Activated naive CD4-positive, alpha-beta T cell treated with anti-CD3 and anti-CD28 coated beads, Interleukin-2, amount 50 U/mL, for 24 hours (primary cell): ENCODE measurements at regions not wholly inside any gene's neighbourhood (a gene's known extent, or its start where the extent isn't known, plus 50 kb on each side); places are given as distances from the start of the nearest gene placed in this dataset.

Experiments used
- H3K27ac Mint-ChIP-seq: one replicate; pipeline ENCODE4 v1.8.0; 2021; ENCODE audit warnings: mild to moderate bottlenecking, mixed read lengths
- H3K27me3 Mint-ChIP-seq: one replicate; pipeline ENCODE4 v1.8.0; 2021; ENCODE audit warnings: mixed read lengths
- H3K36me3 Mint-ChIP-seq: one replicate; pipeline ENCODE4 v1.8.0; 2021; ENCODE audit warnings: mixed read lengths
- H3K4me1 Mint-ChIP-seq: one replicate; pipeline ENCODE4 v1.8.0; 2021; ENCODE audit warnings: mixed read lengths
- H3K4me3 Mint-ChIP-seq: one replicate; pipeline ENCODE4 v1.8.0; 2021; ENCODE audit warnings: mild to moderate bottlenecking, mixed read lengths
- H3K9me3 Mint-ChIP-seq: one replicate; pipeline ENCODE4 v1.8.0; 2021; ENCODE audit warnings: mixed read lengths

DNA sequence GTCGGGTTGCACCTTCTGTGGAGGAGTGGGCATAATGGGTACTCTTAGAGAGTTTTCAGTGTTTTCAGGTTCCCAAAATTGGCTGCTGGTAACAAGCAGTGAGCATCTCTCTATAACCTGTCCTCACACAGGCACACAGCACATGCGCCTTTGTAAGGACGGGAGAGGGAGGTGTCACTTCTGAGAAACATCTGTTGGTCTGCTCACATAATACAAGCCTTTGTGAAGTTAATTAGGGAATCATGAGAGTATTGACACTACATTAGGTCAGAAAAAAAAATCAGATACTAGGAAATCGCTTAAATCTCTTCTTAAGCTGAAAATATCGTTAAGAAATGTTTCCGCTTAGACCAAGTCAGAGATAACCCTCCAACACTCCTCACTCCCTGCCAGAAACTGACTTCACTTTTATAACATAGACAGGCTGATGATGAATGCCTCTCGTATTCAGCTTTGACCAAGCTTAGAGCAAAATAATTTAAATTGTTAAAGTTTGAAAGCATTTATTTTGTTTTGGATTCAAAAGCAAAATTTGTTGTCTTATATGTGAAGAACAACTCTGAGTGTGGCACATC, 769.7 kb downstream of the TNS3 start:
- Mint-ChIP-seq H3K27me3 (no peaks in the 10 kb centered on the region), H3K36me3 (no peaks in the 10 kb centered on the region), H3K4me3 (no peak overlapping the region), H3K4me1 (no peaks in the 10 kb centered on the region), H3K9me3 (peaks cover 4% of the 10 kb centered on the region), H3K27ac (no peak overlapping the region)

DNA sequence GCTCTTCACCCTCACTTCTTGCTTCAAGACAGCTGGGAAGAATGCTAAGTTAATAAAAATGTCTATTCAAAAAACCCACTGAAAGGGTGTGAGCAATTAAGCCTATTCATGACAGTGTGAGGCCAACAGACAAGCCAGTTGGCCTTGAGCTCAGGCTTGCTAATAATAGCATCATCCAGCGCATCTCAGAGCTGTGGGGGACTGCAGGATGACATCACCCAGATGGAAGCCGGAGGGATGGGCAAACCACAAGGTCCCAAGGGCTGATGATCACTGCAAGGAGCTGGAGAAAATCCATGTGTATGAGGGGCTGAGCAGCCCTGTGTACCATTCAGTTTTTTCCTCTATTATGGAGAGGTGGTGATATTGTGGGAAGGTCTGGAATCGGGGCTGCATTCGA, 770.4 kb downstream of the TNS3 start:
- H3K27me3 Mint-ChIP-seq: no peaks in the 10 kb centered on the region
- peaks cover 9% of the 10 kb centered on the region for H3K9me3 Mint-ChIP-seq
- no peaks in the 10 kb centered on the region for H3K4me1 Mint-ChIP-seq
- H3K36me3 Mint-ChIP-seq: no peaks in the 10 kb centered on the region
- H3K27ac Mint-ChIP-seq: no peak overlapping the region
- no peak overlapping the region for H3K4me3 Mint-ChIP-seq

DNA sequence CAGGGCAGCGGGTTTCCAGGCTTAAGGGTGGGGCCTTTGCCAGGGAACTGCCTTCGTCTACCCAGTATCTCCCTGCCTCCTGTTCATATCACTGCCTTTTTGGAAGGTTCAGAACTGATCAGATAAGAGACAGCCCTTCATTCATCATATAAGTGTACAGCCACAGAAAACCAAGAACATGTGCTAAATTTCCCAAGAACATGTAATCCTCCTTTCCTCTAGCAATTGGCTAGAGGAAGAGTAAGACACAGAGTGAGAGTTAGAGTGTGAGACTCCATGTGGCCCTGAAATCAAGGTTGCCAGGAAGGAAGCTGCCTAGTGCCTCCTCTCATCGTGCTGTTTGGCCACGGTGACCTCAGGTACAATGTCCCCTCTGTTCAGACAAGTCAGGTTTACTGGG, 770.9 kb downstream of the TNS3 start:
- Mint-ChIP-seq H3K36me3 (no peaks in the 10 kb centered on the region), H3K27me3 (no peaks in the 10 kb centered on the region)

DNA sequence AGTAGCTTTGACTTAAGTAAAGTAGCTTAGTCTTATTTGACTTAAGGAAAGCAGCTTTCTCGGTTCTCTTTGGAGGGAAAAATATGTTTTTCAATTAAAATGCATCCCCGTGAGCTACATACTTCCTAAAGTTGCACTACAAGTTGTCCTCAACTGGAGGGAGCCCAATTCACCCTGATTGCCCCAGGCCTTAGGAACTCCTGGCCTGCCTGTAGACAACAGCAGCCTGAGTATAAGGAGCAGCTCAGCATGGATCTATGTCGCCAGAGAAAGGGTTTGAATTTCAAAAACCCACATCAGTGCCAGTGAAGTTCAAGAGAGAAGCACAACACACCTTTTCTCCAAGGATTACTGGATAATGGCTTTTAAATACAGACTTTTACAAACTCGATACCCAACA, 772.0 kb downstream of the TNS3 start:
- Mint-ChIP-seq H3K27me3 (no peaks in the 10 kb centered on the region), H3K9me3 (peaks cover 9% of the 10 kb centered on the region), H3K36me3 (no peaks in the 10 kb centered on the region), H3K27ac (no peak overlapping the region), H3K4me1 (no peaks in the 10 kb centered on the region), H3K4me3 (no peak overlapping the region)

More for the DNA sequence above, 770.9 kb downstream of the TNS3 start:
- H3K9me3 Mint-ChIP-seq: peaks cover 9% of the 10 kb centered on the region
- no peak overlapping the region for H3K27ac Mint-ChIP-seq
- H3K4me1 Mint-ChIP-seq: no peaks in the 10 kb centered on the region
- H3K4me3 Mint-ChIP-seq: no peak overlapping the region

DNA sequence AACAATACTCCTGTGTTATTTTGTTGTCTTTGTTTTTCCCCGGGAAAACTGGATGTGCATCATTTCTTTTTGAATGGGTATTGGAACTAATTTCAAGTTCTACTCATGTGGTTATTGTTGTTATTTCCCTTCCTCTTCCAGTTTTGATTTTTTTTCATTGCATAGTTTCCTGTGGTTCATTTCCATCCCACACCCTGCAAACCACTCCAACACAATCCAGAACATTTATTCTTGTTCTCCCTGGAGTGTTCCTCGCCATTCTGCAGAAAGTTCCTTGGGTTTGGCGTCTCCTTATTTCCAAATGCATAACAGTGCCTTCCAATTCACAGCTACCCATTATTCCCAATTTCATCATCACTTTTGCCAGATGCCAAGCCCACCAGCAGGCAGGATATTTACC, 775.1 kb downstream of the TNS3 start:
- Mint-ChIP-seq H3K27me3 (no peaks in the 10 kb centered on the region), H3K4me3 (no peak overlapping the region), H3K36me3 (no peaks in the 10 kb centered on the region), H3K27ac (no peak overlapping the region), H3K9me3 (peaks cover 18% of the 10 kb centered on the region), H3K4me1 (no peaks in the 10 kb centered on the region)

DNA sequence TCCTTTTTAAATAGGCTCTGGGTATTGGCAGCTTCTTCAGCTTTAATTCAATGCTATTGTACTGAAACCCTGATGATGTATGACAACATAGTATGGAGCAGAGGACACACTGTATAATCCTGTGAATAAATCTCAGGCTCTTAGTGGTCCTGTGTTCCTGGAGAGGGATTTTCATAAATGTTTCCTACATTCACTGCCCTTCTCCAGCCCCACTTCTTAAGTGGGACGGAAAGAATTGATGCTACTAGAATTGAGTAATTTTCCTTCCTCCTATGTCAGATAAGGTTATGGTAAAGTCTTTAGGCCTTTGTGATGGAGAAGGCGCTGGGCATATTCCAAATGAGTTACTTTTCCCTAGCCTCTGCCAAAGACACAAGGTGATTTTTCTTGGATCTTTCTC, 779.4 kb downstream of the TNS3 start:
- H3K4me3 Mint-ChIP-seq: no peak overlapping the region
- no peaks in the 10 kb centered on the region for H3K36me3 Mint-ChIP-seq
- H3K27ac Mint-ChIP-seq: no peak overlapping the region
- peaks cover 18% of the 10 kb centered on the region for H3K9me3 Mint-ChIP-seq
- no peaks in the 10 kb centered on the region for H3K27me3 Mint-ChIP-seq
- no peaks in the 10 kb centered on the region for H3K4me1 Mint-ChIP-seq

DNA sequence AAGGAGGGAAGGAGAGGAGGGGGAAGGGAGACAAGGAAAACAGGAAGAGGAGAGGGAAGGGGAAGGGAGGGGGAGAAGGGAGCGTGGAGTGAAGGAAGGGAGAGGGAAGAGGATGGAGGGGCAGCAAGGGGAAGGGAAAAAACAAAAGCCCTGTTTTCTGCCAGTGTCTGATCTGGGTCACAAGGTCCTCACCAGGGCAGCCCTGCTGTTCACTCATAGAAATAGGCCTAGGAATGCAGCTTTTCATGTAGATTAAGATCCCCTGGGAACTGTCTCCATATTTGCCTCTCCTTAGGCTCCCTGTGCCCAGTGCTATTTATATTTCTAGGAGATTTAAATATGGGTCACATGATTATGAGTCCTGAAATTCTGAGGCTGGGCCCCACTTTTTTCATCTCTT, 790.7 kb downstream of the TNS3 start:
- Mint-ChIP-seq H3K27ac (no peak overlapping the region), H3K4me1 (no peaks in the 10 kb centered on the region), H3K4me3 (no peak overlapping the region), H3K9me3 (no peaks in the 10 kb centered on the region), H3K27me3 (no peaks in the 10 kb centered on the region), H3K36me3 (no peaks in the 10 kb centered on the region)

DNA sequence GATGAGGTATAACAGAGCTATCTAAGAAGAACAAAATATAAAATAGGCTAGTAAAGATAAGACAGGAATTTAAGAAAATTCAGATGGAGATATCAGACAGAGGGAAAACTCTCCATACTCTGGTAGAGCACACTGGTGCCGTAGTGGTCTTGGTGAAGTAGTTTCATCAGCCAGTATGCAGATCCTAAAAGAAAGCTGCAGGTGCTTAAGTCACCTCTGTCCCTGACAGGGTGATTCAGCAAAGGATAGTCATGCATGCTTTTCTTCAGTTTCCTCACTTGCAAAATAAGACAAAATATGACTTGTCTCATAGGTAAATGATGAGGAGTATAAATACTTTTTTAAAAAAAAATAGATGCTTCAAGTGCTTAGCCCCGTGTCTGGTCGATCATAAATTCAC, 794.9 kb downstream of the TNS3 start:
- no peaks in the 10 kb centered on the region for H3K36me3 Mint-ChIP-seq
- no peak overlapping the region for H3K4me3 Mint-ChIP-seq
- H3K27ac Mint-ChIP-seq: no peak overlapping the region
- no peaks in the 10 kb centered on the region for H3K9me3 Mint-ChIP-seq
- no peaks in the 10 kb centered on the region for H3K4me1 Mint-ChIP-seq
- H3K27me3 Mint-ChIP-seq: no peaks in the 10 kb centered on the region

DNA sequence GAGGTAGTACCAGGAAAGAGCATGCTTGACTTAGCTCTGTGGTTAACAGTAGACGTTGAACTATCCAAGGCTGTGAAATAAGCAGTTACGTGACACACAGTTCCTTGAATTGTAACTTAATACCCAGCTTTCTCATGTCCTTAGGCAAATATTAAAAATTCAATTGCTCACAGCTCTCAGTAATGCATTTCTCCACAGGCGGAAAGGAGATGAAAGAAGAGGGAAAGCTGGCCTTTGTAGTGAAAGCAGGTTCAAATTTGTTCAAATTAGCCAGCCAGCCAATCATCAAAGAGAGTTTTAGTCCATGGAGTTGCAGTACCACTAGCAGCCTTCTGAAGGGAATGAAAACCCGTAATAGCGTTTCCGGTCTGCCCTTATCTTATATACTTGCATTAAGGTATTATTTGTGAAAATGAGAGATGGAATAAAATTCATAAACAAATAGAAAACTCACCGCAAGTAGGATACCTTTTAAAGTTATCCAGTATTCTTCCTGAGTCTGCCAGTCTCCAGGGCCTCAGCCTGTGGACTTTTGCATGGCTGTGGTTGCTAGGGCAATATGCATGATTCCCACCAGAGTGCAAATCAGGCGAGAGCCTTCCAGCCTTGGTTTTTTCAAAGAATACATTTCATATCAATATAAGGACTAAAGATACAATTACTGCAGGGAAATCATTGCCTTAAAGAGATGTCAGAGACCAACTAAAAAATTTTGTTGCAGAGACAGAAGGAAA, 795.5 kb downstream of the TNS3 start:
- Mint-ChIP-seq H3K4me3 (no peak overlapping the region), H3K4me1 (no peaks in the 10 kb centered on the region), H3K27ac (no peak overlapping the region), H3K9me3 (no peaks in the 10 kb centered on the region), H3K27me3 (no peaks in the 10 kb centered on the region), H3K36me3 (no peaks in the 10 kb centered on the region)

DNA sequence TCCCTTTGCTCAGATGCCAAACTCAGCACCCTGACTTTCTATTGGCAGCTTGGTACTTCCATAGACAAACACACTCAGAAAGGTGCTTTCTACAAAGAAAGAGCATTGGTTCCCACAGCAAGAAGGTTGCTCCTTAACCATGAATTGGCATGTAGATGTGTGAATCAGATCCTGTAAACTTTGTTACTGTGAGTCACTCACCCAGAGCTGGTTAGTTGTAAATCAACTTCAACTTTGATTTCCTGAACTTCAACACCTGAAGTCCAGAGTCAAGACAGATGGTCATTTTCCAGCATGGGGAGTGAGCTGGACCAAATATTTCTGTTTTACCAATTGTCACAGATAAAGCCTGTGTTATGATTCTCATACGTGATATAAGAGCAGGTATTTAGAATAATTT, 797.2 kb downstream of the TNS3 start:
- H3K4me1 Mint-ChIP-seq: no peaks in the 10 kb centered on the region
- H3K9me3 Mint-ChIP-seq: peaks cover 6% of the 10 kb centered on the region
- no peaks in the 10 kb centered on the region for H3K27me3 Mint-ChIP-seq
- H3K27ac Mint-ChIP-seq: no peak overlapping the region
- no peaks in the 10 kb centered on the region for H3K36me3 Mint-ChIP-seq
- H3K4me3 Mint-ChIP-seq: no peak overlapping the region

DNA sequence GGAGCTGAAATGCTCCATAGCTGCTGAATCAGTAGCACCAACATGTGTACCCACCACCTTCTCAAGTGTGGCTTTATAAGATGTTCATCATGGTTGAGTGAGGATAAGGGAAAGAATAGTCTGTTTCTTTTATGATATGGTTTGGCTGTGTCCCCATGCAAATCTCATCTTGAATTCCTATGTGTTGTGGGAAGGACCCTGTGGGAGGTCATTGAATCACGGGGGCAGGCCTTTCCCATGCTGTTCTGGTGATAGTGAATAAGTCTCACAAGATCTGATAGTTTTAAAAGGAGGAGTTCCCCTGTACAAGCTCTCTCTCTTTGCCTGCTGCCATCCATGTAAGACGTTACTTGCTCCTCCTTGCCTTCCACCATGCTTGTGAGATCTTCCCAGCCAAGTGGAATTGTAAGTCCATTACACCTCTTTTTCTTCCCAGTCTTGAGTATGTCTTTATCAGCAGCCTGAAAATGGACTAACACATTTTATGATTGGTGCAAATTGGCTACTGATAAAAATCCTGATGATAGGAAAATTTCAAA, 799.9 kb downstream of the TNS3 start:
- Mint-ChIP-seq H3K36me3 (no peaks in the 10 kb centered on the region), H3K9me3 (peaks cover 15% of the 10 kb centered on the region), H3K4me3 (no peak overlapping the region), H3K27me3 (no peaks in the 10 kb centered on the region), H3K4me1 (no peaks in the 10 kb centered on the region), H3K27ac (no peak overlapping the region)

DNA sequence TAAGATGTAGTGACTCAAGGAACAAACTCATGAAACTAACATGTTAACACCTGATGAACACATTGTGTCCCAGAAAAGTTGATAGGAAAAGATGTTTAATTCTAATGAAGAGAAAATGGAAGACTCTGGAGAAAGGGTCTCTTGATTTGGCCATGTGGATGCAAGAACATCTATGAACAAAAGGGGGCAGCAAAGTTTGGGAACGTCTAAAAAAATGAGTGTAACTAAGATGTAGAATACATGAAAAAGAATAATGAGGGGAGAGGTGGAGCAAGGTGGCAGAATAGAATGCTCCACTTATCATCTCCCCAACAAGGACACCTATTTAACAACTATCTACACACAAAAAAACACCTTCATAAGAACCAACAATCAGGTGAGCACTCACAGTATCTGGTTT, 805.1 kb downstream of the TNS3 start:
- Mint-ChIP-seq H3K27me3 (no peaks in the 10 kb centered on the region), H3K4me1 (no peaks in the 10 kb centered on the region), H3K36me3 (no peaks in the 10 kb centered on the region)

DNA sequence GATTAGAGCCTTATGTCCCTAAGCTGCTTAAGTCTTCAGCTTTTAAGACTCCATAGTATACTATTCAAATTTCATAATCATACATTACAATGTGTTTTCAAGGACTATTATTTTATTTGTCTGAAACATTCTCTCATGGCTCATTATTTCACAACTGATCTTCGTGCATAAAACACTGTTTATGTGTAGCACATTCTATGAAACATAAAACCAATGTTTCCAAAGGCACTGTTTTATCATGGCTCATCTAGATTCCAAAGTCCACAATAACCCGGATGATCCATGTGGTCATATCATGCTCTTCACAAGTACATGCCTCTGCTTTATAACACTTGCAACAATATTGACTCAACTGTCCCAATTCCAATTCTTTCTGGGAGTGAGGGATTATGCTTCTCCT, 806.1 kb downstream of the TNS3 start:
- Mint-ChIP-seq H3K36me3 (no peaks in the 10 kb centered on the region), H3K4me1 (no peaks in the 10 kb centered on the region), H3K27ac (no peak overlapping the region), H3K4me3 (no peak overlapping the region), H3K27me3 (no peaks in the 10 kb centered on the region), H3K9me3 (peaks cover 21% of the 10 kb centered on the region)

More for the DNA sequence above, 805.1 kb downstream of the TNS3 start:
- no peak overlapping the region for H3K4me3 Mint-ChIP-seq
- peaks cover 21% of the 10 kb centered on the region for H3K9me3 Mint-ChIP-seq
- no peak overlapping the region for H3K27ac Mint-ChIP-seq

DNA sequence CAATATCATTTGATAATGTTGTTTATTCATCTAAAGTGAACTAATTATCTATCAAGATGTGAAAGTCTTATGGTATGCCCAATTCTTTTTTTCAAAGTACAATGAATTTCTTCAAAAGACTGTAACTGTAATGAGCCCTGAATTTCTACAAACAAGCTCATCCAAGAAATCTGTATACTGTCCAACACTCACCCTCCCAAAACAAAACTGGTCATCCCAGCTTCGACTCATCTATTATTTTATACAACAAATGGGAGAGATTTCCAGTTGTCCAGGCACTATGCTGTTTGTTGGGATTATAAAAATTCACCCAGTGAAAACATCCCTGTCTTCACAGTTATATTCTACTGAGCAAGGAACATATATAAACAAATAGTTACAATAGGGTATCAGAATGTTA, 806.9 kb downstream of the TNS3 start:
- Mint-ChIP-seq H3K36me3 (no peaks in the 10 kb centered on the region), H3K4me3 (no peak overlapping the region), H3K9me3 (peaks cover 19% of the 10 kb centered on the region), H3K27ac (no peak overlapping the region), H3K4me1 (no peaks in the 10 kb centered on the region), H3K27me3 (no peaks in the 10 kb centered on the region)

DNA sequence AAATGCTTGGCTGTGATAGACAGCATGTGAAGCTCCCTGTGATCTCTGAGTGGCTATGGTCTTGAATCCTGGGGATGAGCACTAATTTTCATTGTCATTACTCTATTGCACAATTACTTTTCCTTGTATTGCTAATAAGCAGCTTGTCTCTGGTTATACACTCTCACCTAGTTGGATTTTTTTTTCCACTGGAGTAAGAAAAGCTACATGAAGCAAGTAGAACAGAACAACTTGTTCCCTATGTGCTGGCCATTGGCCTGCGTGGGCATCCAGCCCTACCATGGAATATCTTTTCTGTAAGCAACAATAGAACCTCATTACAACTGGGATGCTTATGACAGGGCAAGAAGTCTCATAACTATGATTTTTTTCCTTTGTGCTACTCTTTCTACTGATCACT, 807.4 kb downstream of the TNS3 start:
- Mint-ChIP-seq H3K27ac (no peak overlapping the region), H3K4me3 (no peak overlapping the region), H3K4me1 (no peaks in the 10 kb centered on the region), H3K9me3 (peaks cover 19% of the 10 kb centered on the region), H3K27me3 (no peaks in the 10 kb centered on the region), H3K36me3 (no peaks in the 10 kb centered on the region)

DNA sequence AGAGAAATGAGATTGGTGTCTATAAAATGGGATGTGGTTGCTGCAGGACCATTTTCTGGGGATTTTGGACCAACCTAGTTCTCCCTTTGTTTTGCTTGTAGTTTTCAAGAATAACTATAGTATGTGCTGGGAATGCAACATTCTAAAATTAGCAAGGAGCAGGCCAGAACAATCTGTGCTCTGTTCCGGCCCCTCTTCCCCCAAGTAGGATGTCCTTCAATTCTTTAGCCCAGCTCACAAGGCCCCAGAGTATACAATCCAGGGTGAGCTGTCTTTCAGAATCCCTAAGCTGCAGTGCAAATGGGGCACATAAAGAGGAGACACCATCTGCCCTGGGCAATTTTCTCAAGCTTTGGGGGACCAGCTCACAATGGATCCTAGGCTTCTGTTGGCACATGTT, 809.1 kb downstream of the TNS3 start:
- no peak overlapping the region for H3K27ac Mint-ChIP-seq
- H3K4me3 Mint-ChIP-seq: no peak overlapping the region
- no peaks in the 10 kb centered on the region for H3K4me1 Mint-ChIP-seq
- H3K9me3 Mint-ChIP-seq: peaks cover 17% of the 10 kb centered on the region
- no peaks in the 10 kb centered on the region for H3K36me3 Mint-ChIP-seq
- no peaks in the 10 kb centered on the region for H3K27me3 Mint-ChIP-seq

DNA sequence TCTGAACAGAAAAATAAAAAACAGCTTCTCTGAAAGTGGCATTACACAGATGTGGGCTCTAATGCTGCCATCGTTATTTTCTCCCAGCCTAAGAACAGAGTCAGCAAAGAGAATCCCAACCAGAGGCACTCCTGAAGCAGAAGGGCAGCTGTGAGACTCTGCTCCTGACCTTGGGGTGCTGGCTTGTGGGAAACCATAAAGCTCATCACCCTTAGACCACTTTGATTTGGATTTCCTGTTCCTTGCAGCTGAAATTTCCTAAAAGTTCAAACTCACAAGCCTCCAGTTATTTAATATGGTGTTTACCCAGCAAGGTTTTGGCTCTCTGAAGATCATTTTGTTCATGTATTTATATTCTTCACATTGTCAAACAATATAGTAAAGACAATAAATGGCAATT, 814.8 kb downstream of the TNS3 start:
- H3K4me3 Mint-ChIP-seq: no peak overlapping the region
- H3K36me3 Mint-ChIP-seq: no peaks in the 10 kb centered on the region
- peaks cover 15% of the 10 kb centered on the region for H3K9me3 Mint-ChIP-seq
- no peaks in the 10 kb centered on the region for H3K27me3 Mint-ChIP-seq
- H3K4me1 Mint-ChIP-seq: no peaks in the 10 kb centered on the region
- H3K27ac Mint-ChIP-seq: no peak overlapping the region
